Transverse colon (tissue), 4 donors: ENCODE measurements at regions not wholly inside any gene's neighbourhood (a gene's known extent, or its start where the extent isn't known, plus 50 kb on each side); places are given as distances from the start of the nearest gene placed in this dataset.
A peak's percentile ranks its signal among the peaks of the same experiment; 100 is the strongest.

ENCODE experiments used
- DNase-seq: peaks from one replicate; pipeline ENCODE4 v3.0.0-alpha.2; 2019
- H3K27ac ChIP-seq, 4 donors: fragments of 200-600 bp; sonication (generic); 2 replicates each; pipeline ENCODE4 v1.5.1; 2016 to 2018; ENCODE audit warnings: inconsistent platforms in 4 of 4
- H3K27me3 ChIP-seq: fragments of 200-600 bp; sonication (generic); 2 replicates; pipeline ENCODE4 v1.5.1; 2017; ENCODE audit warnings: inconsistent platforms
- H3K36me3 ChIP-seq, 4 donors: fragments of 200-600 bp; sonication (generic); 2 replicates each; pipeline ENCODE4 v1.5.1; 2017 to 2019; ENCODE audit warnings: inconsistent platforms in 4 of 4
- H3K4me1 ChIP-seq, 4 donors: fragments of 200-600 bp; sonication (generic); 2 replicates each; pipeline ENCODE4 v1.5.1; 2017 to 2020; ENCODE audit warnings: inconsistent platforms in 4 of 4
- H3K4me3 ChIP-seq, 4 donors: fragments of 200-600 bp; sonication (generic); 1 replicate in 1 of 4; 2 replicates in 3 of 4; pipeline versions ENCODE4 v1.5.1 to v1.6.1; 2017 to 2019; ENCODE audit warnings: inconsistent platforms in 4 of 4
- H3K9me3 ChIP-seq, 2 donors: fragments of 200-600 bp; sonication (generic); 2 replicates each; pipeline ENCODE4 v1.5.1; 2017 to 2019; ENCODE audit warnings: inconsistent platforms in 2 of 2
- CTCF ChIP-seq, 5 experiments: fragments of 200-600 bp in 3 of 5; fragments of 450-650 bp in 2 of 5; sonication (generic) in 3 of 5; IDR thresholded peaks; 1 replicate in 2 of 5; 2 replicates in 3 of 5; pipeline ENCODE4 v1.5.1; 2016 to 2017; ENCODE audit warnings: antibody characterized with exemption in 5 of 5, inconsistent platforms in 3 of 5, mild to moderate bottlenecking in 2 of 5, moderate library complexity in 1 of 5
- EP300 ChIP-seq: sonication (generic); formaldehyde crosslinking; IDR thresholded peaks from one replicate; pipeline ENCODE4 v1.6.1; 2017; ENCODE audit warnings: antibody characterized with exemption, low read depth
- POLR2A ChIP-seq: fragments of 450-650 bp; IDR thresholded peaks from one replicate; pipeline ENCODE4 v1.6.1; 2016; ENCODE audit warnings: antibody characterized with exemption, mild to moderate bottlenecking, moderate library complexity
- POLR2AphosphoS5 ChIP-seq, 3 donors: sonication (generic); formaldehyde crosslinking; IDR thresholded peaks; one replicate each; pipeline ENCODE4 v1.6.1; 2016; ENCODE audit warnings: antibody characterized with exemption in 3 of 3
- WGBS, 2 donors: methylation state at CpG; one replicate each; pipeline ENCODE4 v1.1.5; 2018; ENCODE audit warnings: low coverage in 1 of 2; 5-methylcytosine and 5-hydroxymethylcytosine counted together
- in situ Hi-C, 4 donors: fragments of 200-750 bp; cut with MboI; loops; one replicate each; pipeline versions ENCODE4 v1.15.0 to v1.15.1; 2017; ENCODE audit warnings: low sequenced_read_pairs in 3 of 4, low pct_ligation_motif_present in 1 of 4, low pct_unique_long_range_greater_than_20kb in 1 of 4
- intact Hi-C: fragments of 100-400 bp; cut with DNase I; formaldehyde crosslinking; loops from one replicate; pipeline ENCODE4 v1.15.1; 2023; ENCODE audit warnings: low total_unique reads

GRCh38 chr6:11384531-11385309, 152.3 kb upstream of the NEDD9 start:
- in situ Hi-C loops (no loop called here), intact Hi-C loops (no loop called here)
- Histone ChIP-seq H3K27me3 (no peaks in the 10 kb centered on the region), H3K4me1 (peaks cover 0 to 10% (median 4%) of the 10 kb centered on the region in 4 donors), H3K36me3 (no peaks in the 10 kb centered on the region), H3K27ac (no peak overlapping the region), H3K9me3 (no peaks in the 10 kb centered on the region), H3K4me3 (no peak overlapping the region)
- 84 to 87% methylated on average over 7 of the region's 7 CpGs for WGBS, 2 donors
- TF ChIP-seq CTCF (IDR thresholded peaks at IDR 0.05) (no peak), POLR2A (no peak), EP300 (no peak), POLR2AphosphoS5 (IDR thresholded peaks at IDR 0.05) (no peak)
- no peak for DNase-seq

- WGBS, 2 donors, result 68 to 75% methylated on average over 7 to 12 of the region's 13 CpGs
- Histone ChIP-seq H3K4me3 (peak overlapping the region in 3 of 4 donors; percentile 4 to 18 (median 5)), H3K4me1 (peaks cover 0 to 8% (median 4%) of the 10 kb centered on the region in 4 donors), H3K27ac (peak overlapping the region; percentile 48 to 73 (median 64)), H3K27me3 (no peaks in the 10 kb centered on the region), H3K9me3 (no peaks in the 10 kb centered on the region), H3K36me3 (no peaks in the 10 kb centered on the region)
- peak; percentile 62 for DNase-seq
- intact Hi-C loops (no loop called here), in situ Hi-C loops (no loop called here)
- peak; percentile 62 to 77 (median 72) for TF ChIP-seq POLR2AphosphoS5 (IDR thresholded peaks at IDR 0.05)
- peak; percentile 60 for TF ChIP-seq POLR2A
- TF ChIP-seq EP300, result no peak
- no peak for TF ChIP-seq CTCF (IDR thresholded peaks at IDR 0.05)
These were observed 149.5 kb upstream of the NEDD9 start for GRCh38 chr6:11381801-11382513.

- H3K36me3 ChIP-seq, result no peaks in the 10 kb centered on the region
- peak overlapping the region; percentile 48 to 73 (median 64) for H3K27ac ChIP-seq
- TF ChIP-seq POLR2AphosphoS5 (IDR thresholded peaks at IDR 0.05) (no peak), CTCF (IDR thresholded peaks at IDR 0.05) (no peak), POLR2A (no peak), EP300 (no peak)
- intact Hi-C loops (no loop called here), in situ Hi-C loops (no loop called here)
- H3K27me3 ChIP-seq, result no peaks in the 10 kb centered on the region
- peaks cover 0 to 5% (median 1%) of the 10 kb centered on the region in 4 donors for H3K4me1 ChIP-seq
- H3K4me3 ChIP-seq, result peak overlapping the region in 3 of 4 donors; percentile 4 to 18 (median 5)
- no peaks in the 10 kb centered on the region for H3K9me3 ChIP-seq
- DNase-seq, result no peak
- 86% methylated on average over 6 to 12 of the region's 12 CpGs for WGBS, 2 donors
These were observed 148.7 kb upstream of the NEDD9 start for GRCh38 chr6:11380969-11381744.

- Histone ChIP-seq H3K4me1 (peaks cover 0 to 5% (median 1%) of the 10 kb centered on the region in 4 donors), H3K9me3 (no peaks in the 10 kb centered on the region), H3K27ac (no peak overlapping the region), H3K27me3 (no peaks in the 10 kb centered on the region), H3K36me3 (no peaks in the 10 kb centered on the region), H3K4me3 (no peak overlapping the region)
- intact Hi-C loops (no loop called here), in situ Hi-C loops (no loop called here)
- 76 to 88% methylated on average over 4 to 7 of the region's 7 CpGs for WGBS, 2 donors
- DNase-seq, result no peak
- TF ChIP-seq CTCF (IDR thresholded peaks at IDR 0.05) (no peak), EP300 (no peak), POLR2A (no peak)
These were observed 148.1 kb upstream of the NEDD9 start for GRCh38 chr6:11380549-11380948.
